H1 (cell line): ENCODE measurements at regions not wholly inside any gene's neighbourhood (a gene's known extent, or its start where the extent isn't known, plus 50 kb on each side); places are given as distances from the start of the nearest gene placed in this dataset.

Experiments used
- CTCF ChIA-PET: fragments of 300-600 bp; sonication (Branson Sonifier 250); formaldehyde crosslinking; loops from one replicate; lab custom pipeline; 2021; ENCODE audit not compliant: partially characterized antibody; lab: Charles Lee
- POLR2A ChIA-PET: fragments of 300-600 bp; sonication (Branson Sonifier 250); formaldehyde crosslinking; loops from one replicate; lab custom pipeline; 2021; ENCODE audit warnings: inconsistent platforms; ENCODE audit not compliant: partially characterized antibody; lab: Charles Lee
- DNase-seq, 2 experiments: peaks; one replicate each; pipeline versions ENCODE4 v3.0.0 to v3.0.0-alpha.2; 2010 to 2022; ENCODE audit warnings: low spot score in 2 of 2, low read depth in 1 of 2, mixed read lengths in 1 of 2
- FAIRE-seq: peaks from 2 replicates; lab custom pipeline; 2011; peaks lifted over from hg19 to GRCh38; lab: Jason Lieb, UNC
- H2AFZ ChIP-seq: 2 replicates; pipeline ENCODE4 v1.8.1; 2012; ENCODE audit warnings: low read length, inconsistent platforms
- H2AK5ac ChIP-seq: 2 replicates; pipeline ENCODE4 v1.6.1; 2013; ENCODE audit warnings: low read depth, low read length
- H2BK120ac ChIP-seq: replicated peaks from 2 replicates; pipeline ENCODE3; 2013; ENCODE audit warnings: low read depth, low read length, inconsistent platforms
- H2BK12ac ChIP-seq: 2 replicates; pipeline ENCODE4 v1.6.1; 2013; ENCODE audit warnings: low read depth, low read length
- H2BK15ac ChIP-seq: 2 replicates; pipeline ENCODE4 v1.6.1; 2013; ENCODE audit warnings: low read length
- H2BK20ac ChIP-seq: 2 replicates; pipeline ENCODE4 v1.6.1; 2013; ENCODE audit warnings: low read length
- H2BK5ac ChIP-seq: 2 replicates; pipeline ENCODE4 v1.6.1; 2013; ENCODE audit warnings: low read depth, low read length
- H3K14ac ChIP-seq: 2 replicates; pipeline ENCODE4 v1.6.1; 2013; ENCODE audit warnings: inconsistent platforms; ENCODE audit not compliant: insufficient read length
- H3K18ac ChIP-seq: 2 replicates; pipeline ENCODE4 v1.6.1; 2013; ENCODE audit warnings: low read length; ENCODE audit errors: extremely low read depth
- H3K23ac ChIP-seq: 2 replicates; pipeline ENCODE4 v1.6.1; 2013; ENCODE audit warnings: inconsistent platforms; ENCODE audit not compliant: insufficient read length
- H3K23me2 ChIP-seq: 2 replicates; pipeline ENCODE4 v1.6.1; 2013; ENCODE audit warnings: low read depth, low read length
- H3K27ac ChIP-seq: 2 replicates; pipeline ENCODE4 v1.6.1; 2011; ENCODE audit warnings: low read depth, low read length, inconsistent platforms
- H3K27me3 ChIP-seq, 4 experiments: replicated peaks in 1 of 4; 1 replicate in 1 of 4; 2 replicates in 3 of 4; pipeline versions ENCODE4 v1.6.1 to v1.8.1; 2011 to 2013; ENCODE audit warnings: low read length in 3 of 4, mild to moderate bottlenecking in 3 of 4, inconsistent platforms in 2 of 4, mixed read lengths in 2 of 4, moderate library complexity in 1 of 4; ENCODE audit not compliant: control insufficient read depth in 3 of 4, insufficient read depth in 3 of 4; ENCODE audit errors: extremely low read depth in 1 of 4
- H3K36me3 ChIP-seq, 4 experiments: 2 replicates each; pipeline versions ENCODE4 v1.6.1 to v1.8.1; 2011 to 2013; ENCODE audit warnings: mild to moderate bottlenecking in 4 of 4, low read length in 3 of 4, moderate library complexity in 2 of 4, control low read depth in 1 of 4, inconsistent platforms in 1 of 4; ENCODE audit not compliant: insufficient read depth in 4 of 4, control insufficient read depth in 2 of 4
- H3K4ac ChIP-seq: replicated peaks from 2 replicates; pipeline ENCODE3; 2013; ENCODE audit warnings: low read length, low read depth, mixed read lengths, inconsistent platforms; ENCODE audit not compliant: insufficient read length
- H3K4me1 ChIP-seq, 4 experiments: replicated peaks in 1 of 4; 1 replicate in 1 of 4; 2 replicates in 3 of 4; pipeline versions ENCODE4 v1.6.1 to v1.8.1; 2011 to 2013; ENCODE audit warnings: low read length in 3 of 4, inconsistent platforms in 2 of 4, mixed read lengths in 1 of 4; ENCODE audit not compliant: insufficient read depth in 4 of 4, control insufficient read depth in 3 of 4
- H3K4me2 ChIP-seq, 2 experiments: 2 replicates each; pipeline versions ENCODE4 v1.6.1 to v1.8.1; 2011 to 2013; ENCODE audit warnings: low read depth in 2 of 2, low read length in 2 of 2, control low read depth in 1 of 2, inconsistent platforms in 1 of 2, mild to moderate bottlenecking in 1 of 2; ENCODE audit not compliant: insufficient read depth in 1 of 2
- H3K4me3 ChIP-seq, 4 experiments: fragments of 200-600, 300-600 bp in 1 of 4; sonication (generic), shearing (Covaris generic), sonication (Bioruptor Twin) in 1 of 4; 2 replicates each; pipeline versions ENCODE4 v1.5.1 to v1.8.1; 2011 to 2016; ENCODE audit warnings: low read length in 4 of 4, low read depth in 3 of 4, control low read depth in 2 of 4, inconsistent platforms in 2 of 4, mild to moderate bottlenecking in 2 of 4, mixed read lengths in 1 of 4, moderate library complexity in 1 of 4; ENCODE audit not compliant: insufficient read depth in 2 of 4; ENCODE audit errors: extremely low read depth in 1 of 4
- H3K56ac ChIP-seq: replicated peaks from 2 replicates; pipeline ENCODE3; 2013; ENCODE audit warnings: low read depth, mild to moderate bottlenecking, mixed read lengths, low read length, inconsistent platforms; ENCODE audit not compliant: insufficient read length
- H3K79me1 ChIP-seq: 2 replicates; pipeline ENCODE4 v1.6.1; 2013; ENCODE audit warnings: low read depth, low read length, control low read depth
- H3K79me2 ChIP-seq, 2 experiments: 2 replicates each; pipeline versions ENCODE4 v1.6.1 to v1.8.1; 2012 to 2013; ENCODE audit warnings: low read length in 2 of 2, mild to moderate bottlenecking in 2 of 2, inconsistent platforms in 1 of 2; ENCODE audit not compliant: insufficient read depth in 2 of 2, control insufficient read depth in 1 of 2
- H3K9ac ChIP-seq, 4 experiments: replicated peaks in 1 of 4; 1 replicate in 1 of 4; 2 replicates in 3 of 4; pipeline versions ENCODE4 v1.6.1 to v1.8.1; 2011 to 2013; ENCODE audit warnings: low read depth in 3 of 4, low read length in 3 of 4, control low read depth in 2 of 4, mild to moderate bottlenecking in 2 of 4, moderate library complexity in 2 of 4, inconsistent platforms in 1 of 4; ENCODE audit errors: extremely low read depth in 1 of 4
- H3K9me3 ChIP-seq, 2 experiments: 2 replicates each; pipeline versions ENCODE4 v1.6.1 to v1.8.1; 2012 to 2013; ENCODE audit warnings: mild to moderate bottlenecking in 2 of 2, moderate library complexity in 2 of 2, control low read depth in 1 of 2, inconsistent platforms in 1 of 2, low read depth in 1 of 2, low read length in 1 of 2, mixed read lengths in 1 of 2; ENCODE audit not compliant: insufficient read depth in 2 of 2
- H4K20me1 ChIP-seq, 2 experiments: replicated peaks in 1 of 2; 2 replicates each; pipeline versions ENCODE3 to v1.8.1; 2011 to 2013; ENCODE audit warnings: inconsistent platforms in 2 of 2, low read length in 2 of 2, mild to moderate bottlenecking in 1 of 2; ENCODE audit not compliant: insufficient read depth in 2 of 2, control insufficient read depth in 1 of 2
- H4K5ac ChIP-seq: 2 replicates; pipeline ENCODE4 v1.6.1; 2013; ENCODE audit warnings: low read length, low read depth, mixed read lengths, inconsistent platforms; ENCODE audit not compliant: insufficient read length
- H4K8ac ChIP-seq: 2 replicates; pipeline ENCODE4 v1.8.0; 2013; ENCODE audit warnings: mild to moderate bottlenecking, moderate library complexity, low read length, inconsistent platforms; ENCODE audit not compliant: insufficient read depth; ENCODE audit errors: extremely low read depth
- H4K91ac ChIP-seq: replicated peaks from 2 replicates; pipeline ENCODE3; 2013; ENCODE audit warnings: low read length, mixed read lengths, inconsistent platforms; ENCODE audit not compliant: insufficient read length
- CBX5 ChIP-seq: fragments of 300-800, 300-1000 bp; sonication (generic); IDR thresholded peaks from 2 replicates; pipeline ENCODE4 v1.7.1; 2016; ENCODE audit warnings: antibody characterized with exemption, low read length, low read depth
- CEBPB ChIP-seq: IDR thresholded peaks from 2 replicates; pipeline ENCODE4 v1.6.1; 2012; ENCODE audit warnings: low read depth, low read length
- EP300 ChIP-seq, 2 experiments: IDR thresholded peaks; 1 replicate in 1 of 2; 2 replicates in 1 of 2; pipeline ENCODE4 v1.6.1; 2011 to 2012; ENCODE audit warnings: low read depth in 2 of 2, low read length in 2 of 2, mild to moderate bottlenecking in 2 of 2, borderline replicate concordance in 1 of 2, inconsistent platforms in 1 of 2, moderate library complexity in 1 of 2
- RBBP5 ChIP-seq: IDR thresholded peaks from 2 replicates; pipeline ENCODE4 v1.7.1; 2012; ENCODE audit warnings: low read depth, mild to moderate bottlenecking, inconsistent platforms, low read length, moderate library complexity, borderline replicate concordance
- SIX5 ChIP-seq: IDR thresholded peaks from 2 replicates; pipeline ENCODE4 v1.6.1; 2011; ENCODE audit warnings: mild to moderate bottlenecking, low read depth, low read length
- SP4 ChIP-seq: IDR thresholded peaks from 2 replicates; pipeline ENCODE4 v1.6.1; 2012; ENCODE audit warnings: low read length, inconsistent platforms
- ZNF274 ChIP-seq: IDR thresholded peaks from 2 replicates; pipeline ENCODE4 v1.7.0; 2012; ENCODE audit warnings: low read length, borderline replicate concordance; ENCODE audit errors: extremely low read depth
- WGBS, 2 experiments: shearing (Covaris generic) in 1 of 2; methylation state at CpG; one replicate each; pipeline versions ENCODE4 v1.1.6 to v1.1.7; 2013 to 2015; ENCODE audit warnings: low lambda C conversion rate in 2 of 2, mixed read lengths in 2 of 2, inconsistent platforms in 1 of 2, low coverage in 1 of 2, missing lambda C conversion rate in 1 of 2; ENCODE audit not compliant: insufficient replicate concordance in 2 of 2, insufficient coverage in 1 of 2, insufficient read length in 1 of 2; ENCODE audit errors: extremely low coverage in 1 of 2, missing lambda C conversion rate in 1 of 2; 5-methylcytosine and 5-hydroxymethylcytosine counted together

- H2BK5ac ChIP-seq, result no peak overlapping the region
- no peak overlapping the region for H4K91ac ChIP-seq
- H4K5ac ChIP-seq, result no peak overlapping the region
- peaks cover 4 to 8% of the 10 kb centered on the region in 2 experiments; a peak in 2 of 4 replicates for H3K9me3 ChIP-seq
- DNase-seq (no peak), FAIRE-seq (no peak)
- H3K56ac ChIP-seq, result no peak overlapping the region
- no peak overlapping the region for H2BK120ac ChIP-seq
- H2BK20ac ChIP-seq, result no peak overlapping the region
- no peak for TF ChIP-seq CEBPB
- no peak for TF ChIP-seq SIX5
- TF ChIP-seq EP300 (IDR thresholded peaks at IDR 0.05; ENCODE audit: borderline replicate concordance in 1 of 2, low read depth in 2 of 2, low read length in 2 of 2), result no peak
- no peak for TF ChIP-seq ZNF274
- no peak for TF ChIP-seq RBBP5
- no peak for TF ChIP-seq SP4
- TF ChIP-seq CBX5, result no peak
- H4K8ac ChIP-seq, result no peak overlapping the region
- H2BK12ac ChIP-seq, result no peak overlapping the region
- H2BK15ac ChIP-seq, result no peak overlapping the region
- no peaks in the 10 kb centered on the region for H3K79me2 ChIP-seq
- no peak overlapping the region for H3K4ac ChIP-seq
- H4K20me1 ChIP-seq, result no peaks in the 10 kb centered on the region
- no peak overlapping the region for H3K9ac ChIP-seq
- H3K23me2 ChIP-seq, result no peaks in the 10 kb centered on the region
- H3K4me3 ChIP-seq, result no peak overlapping the region
- WGBS, 2 experiments, result 85% methylated on average over 4 of the region's 4 CpGs; no CpG with 5 or more reads in 1 of the 2 experiments
- H3K4me1 ChIP-seq, result peaks cover 0 to 6% (median 0%) of the 10 kb centered on the region in 4 experiments; a peak in 1 of 7 replicates
- POLR2A ChIA-PET, result no interaction called here
- H3K14ac ChIP-seq, result no peak overlapping the region
- H3K27me3 ChIP-seq, result no peaks in the 10 kb centered on the region
- H3K18ac ChIP-seq, result no peak overlapping the region
- H3K23ac ChIP-seq, result no peak overlapping the region
- no peaks in the 10 kb centered on the region for H3K36me3 ChIP-seq
- no peak overlapping the region for H2AFZ ChIP-seq
- no peak overlapping the region for H3K4me2 ChIP-seq
- H2AK5ac ChIP-seq, result no peak overlapping the region
- H3K27ac ChIP-seq, result no peak overlapping the region
- no peaks in the 10 kb centered on the region for H3K79me1 ChIP-seq
- CTCF ChIA-PET, result interaction anchor here (0.6 to 1.4 kb wide), 2 partner anchors 15 to 627 kb away, joined by 3 to 4 read pairs; no protein-coding TSS in a partner anchor
Measured at GRCh38 chr5:165565911-165566310, 2060.5 kb downstream of the MAT2B start.
